Fibroblast of gingiva (primary cell): ENCODE measurements at regions not wholly inside any gene's neighbourhood (a gene's known extent, or its start where the extent isn't known, plus 50 kb on each side); places are given as distances from the start of the nearest gene placed in this dataset.

ENCODE experiments used
- DNase-seq: peaks from one replicate; pipeline ENCODE4 v3.0.0-alpha.2; 2011; ENCODE audit warnings: low read depth

- no peak for DNase-seq
Measured at GRCh38 chr3:72259755-72260587, 475.0 kb upstream of the PROK2 start.

- DNase-seq, result no peak
Measured at GRCh38 chr3:72258361-72259141, 473.6 kb upstream of the PROK2 start.

- no peak for DNase-seq
Measured at GRCh38 chr3:72257738-72258137, 472.8 kb upstream of the PROK2 start.

GRCh38 chr3:72257203-72257602 lies 472.3 kb upstream of the PROK2 start:
- no peak for DNase-seq

GRCh38 chr3:72256716-72257115 lies 471.8 kb upstream of the PROK2 start:
- no peak for DNase-seq

- peak; percentile 18 for DNase-seq
Measured at GRCh38 chr3:72255791-72256559, 471.0 kb upstream of the PROK2 start.

- DNase-seq, result peak; percentile 75
Measured at GRCh38 chr3:72255191-72255590, 470.2 kb upstream of the PROK2 start.

- no peak for DNase-seq
Measured at GRCh38 chr3:72254483-72254882, 469.5 kb upstream of the PROK2 start.

- DNase-seq, result no peak
Measured at GRCh38 chr3:72250725-72251124, 465.8 kb upstream of the PROK2 start.

- no peak for DNase-seq
Measured at GRCh38 chr3:72248869-72249268, 463.9 kb upstream of the PROK2 start.

GRCh38 chr3:72248389-72248761 lies 463.4 kb upstream of the PROK2 start:
- no peak for DNase-seq

- no peak for DNase-seq
Measured at GRCh38 chr3:72247645-72248388, 462.9 kb upstream of the PROK2 start.

- DNase-seq, result no peak
Measured at GRCh38 chr3:72247126-72247525, 462.2 kb upstream of the PROK2 start.

GRCh38 chr3:72246685-72247084 lies 461.7 kb upstream of the PROK2 start:
- DNase-seq, result no peak

- peak; percentile 80 for DNase-seq
Measured at GRCh38 chr3:72245183-72245811, 460.3 kb upstream of the PROK2 start.

- DNase-seq, result no peak
Measured at GRCh38 chr3:72244396-72244795, 459.4 kb upstream of the PROK2 start.

GRCh38 chr3:72242326-72242725 lies 457.4 kb upstream of the PROK2 start:
- no peak for DNase-seq

GRCh38 chr3:72241525-72241924 lies 456.6 kb upstream of the PROK2 start:
- DNase-seq, result no peak

GRCh38 chr3:72240531-72240930 lies 455.6 kb upstream of the PROK2 start:
- no peak for DNase-seq

- DNase-seq, result no peak
Measured at GRCh38 chr3:72238801-72239200, 453.9 kb upstream of the PROK2 start.

GRCh38 chr3:72238010-72238691 lies 453.2 kb upstream of the PROK2 start:
- peak; percentile 70 for DNase-seq
